Activated CD4-positive, alpha-beta T cell treated with anti-CD3 and anti-CD28 coated beads, Interleukin-2, amount 10 ng/mL, durations not matched to agents 24 days and 14 days (primary cell): ENCODE measurements at regions not wholly inside any gene's neighbourhood (a gene's known extent, or its start where the extent isn't known, plus 50 kb on each side); places are given as distances from the start of the nearest gene placed in this dataset.

Source experiments
- DNase-seq: peaks from one replicate; pipeline ENCODE4 v3.0.0; 2022
- H3K27ac Mint-ChIP-seq: one replicate; pipeline ENCODE4 v1.8.0; 2022; ENCODE audit warnings: mild to moderate bottlenecking, mixed read lengths
- H3K27me3 Mint-ChIP-seq: one replicate; pipeline ENCODE4 v1.8.0; 2022; ENCODE audit warnings: mixed read lengths
- H3K36me3 Mint-ChIP-seq: one replicate; pipeline ENCODE4 v1.8.0; 2022; ENCODE audit warnings: low read depth, mild to moderate bottlenecking, mixed read lengths
- H3K4me1 Mint-ChIP-seq: one replicate; pipeline ENCODE4 v1.8.0; 2021; ENCODE audit warnings: mixed read lengths
- H3K4me3 Mint-ChIP-seq: one replicate; pipeline ENCODE4 v1.8.0; 2022; ENCODE audit warnings: mild to moderate bottlenecking, moderate library complexity, mixed read lengths
- H3K9me3 Mint-ChIP-seq: one replicate; pipeline ENCODE4 v1.8.0; 2021; ENCODE audit warnings: mixed read lengths
- intact Hi-C: fragments of 100-400 bp; cut with micrococcal nuclease; formaldehyde crosslinking; loops from one replicate; pipeline ENCODE4 v1.15.1; 2023

- H3K9me3 Mint-ChIP-seq = peaks cover 5% of the 10 kb centered on the region
- no peaks in the 10 kb centered on the region for H3K4me1 Mint-ChIP-seq
- no peak for DNase-seq
- no peaks in the 10 kb centered on the region for H3K36me3 Mint-ChIP-seq
- intact Hi-C loops = no loop called here
- peaks cover 2% of the 10 kb centered on the region for H3K27me3 Mint-ChIP-seq
- H3K27ac Mint-ChIP-seq = no peak overlapping the region
- no peak overlapping the region for H3K4me3 Mint-ChIP-seq
Observed at GRCh38 chr6:169851641-169852503, 100.5 kb downstream of the ERMARD start.

- no peak for DNase-seq
- no peak overlapping the region for H3K27ac Mint-ChIP-seq
- intact Hi-C loops = no loop called here
Observed at GRCh38 chr6:169850746-169851145, 99.3 kb downstream of the ERMARD start.

GRCh38 chr6:169850154-169850553 lies 98.7 kb downstream of the ERMARD start:
- Mint-ChIP-seq H3K27ac (no peak overlapping the region), H3K4me1 (no peaks in the 10 kb centered on the region), H3K4me3 (no peak overlapping the region), H3K9me3 (peaks cover 5% of the 10 kb centered on the region), H3K36me3 (no peaks in the 10 kb centered on the region), H3K27me3 (peaks cover 2% of the 10 kb centered on the region)
- no peak for DNase-seq
- intact Hi-C loops = no loop called here

More at GRCh38 chr6:169850746-169851145, 99.3 kb downstream of the ERMARD start:
- Mint-ChIP-seq H3K27me3 (peaks cover 2% of the 10 kb centered on the region), H3K36me3 (no peaks in the 10 kb centered on the region), H3K4me3 (no peak overlapping the region), H3K4me1 (no peaks in the 10 kb centered on the region), H3K9me3 (peaks cover 5% of the 10 kb centered on the region)

- Mint-ChIP-seq H3K27me3 (peaks cover 2% of the 10 kb centered on the region), H3K4me3 (no peak overlapping the region)
- intact Hi-C loops = no loop called here
Observed at GRCh38 chr6:169849396-169849795, 98.0 kb downstream of the ERMARD start.

GRCh38 chr6:169848946-169849345 lies 97.5 kb downstream of the ERMARD start:
- H3K9me3 Mint-ChIP-seq = peaks cover 5% of the 10 kb centered on the region
- H3K27me3 Mint-ChIP-seq = peaks cover 2% of the 10 kb centered on the region
- H3K4me3 Mint-ChIP-seq = no peak overlapping the region
- no peak for DNase-seq
- H3K36me3 Mint-ChIP-seq = no peaks in the 10 kb centered on the region
- intact Hi-C loops = no loop called here
- no peak overlapping the region for H3K27ac Mint-ChIP-seq
- H3K4me1 Mint-ChIP-seq = no peaks in the 10 kb centered on the region

More at GRCh38 chr6:169849396-169849795, 98.0 kb downstream of the ERMARD start:
- no peaks in the 10 kb centered on the region for H3K4me1 Mint-ChIP-seq
- peaks cover 5% of the 10 kb centered on the region for H3K9me3 Mint-ChIP-seq
- H3K36me3 Mint-ChIP-seq = no peaks in the 10 kb centered on the region
- no peak overlapping the region for H3K27ac Mint-ChIP-seq
- DNase-seq = no peak

- no peaks in the 10 kb centered on the region for H3K4me1 Mint-ChIP-seq
- no peak for DNase-seq
- intact Hi-C loops = no loop called here
Observed at GRCh38 chr6:169847901-169848311, 96.5 kb downstream of the ERMARD start.

GRCh38 chr6:169847141-169847674 lies 95.8 kb downstream of the ERMARD start:
- Mint-ChIP-seq H3K9me3 (no peaks in the 10 kb centered on the region), H3K27me3 (peaks cover 2% of the 10 kb centered on the region), H3K27ac (no peak overlapping the region), H3K36me3 (no peaks in the 10 kb centered on the region), H3K4me1 (no peaks in the 10 kb centered on the region), H3K4me3 (no peak overlapping the region)
- DNase-seq = no peak
- intact Hi-C loops = no loop called here

More at GRCh38 chr6:169847901-169848311, 96.5 kb downstream of the ERMARD start:
- H3K27ac Mint-ChIP-seq = no peak overlapping the region
- H3K9me3 Mint-ChIP-seq = peaks cover 2% of the 10 kb centered on the region
- H3K36me3 Mint-ChIP-seq = no peaks in the 10 kb centered on the region
- H3K27me3 Mint-ChIP-seq = peaks cover 2% of the 10 kb centered on the region
- H3K4me3 Mint-ChIP-seq = no peak overlapping the region

- Mint-ChIP-seq H3K27me3 (peaks cover 2% of the 10 kb centered on the region), H3K36me3 (no peaks in the 10 kb centered on the region), H3K27ac (no peak overlapping the region), H3K4me1 (no peaks in the 10 kb centered on the region), H3K4me3 (no peak overlapping the region), H3K9me3 (no peaks in the 10 kb centered on the region)
- DNase-seq = no peak
- intact Hi-C loops = no loop called here
Observed at GRCh38 chr6:169846286-169847056, 95.0 kb downstream of the ERMARD start.

- H3K9me3 Mint-ChIP-seq = peaks cover under 1% of the 10 kb centered on the region
- no peaks in the 10 kb centered on the region for H3K4me1 Mint-ChIP-seq
- no peaks in the 10 kb centered on the region for H3K36me3 Mint-ChIP-seq
- no peak for DNase-seq
- H3K4me3 Mint-ChIP-seq = no peak overlapping the region
- no peak overlapping the region for H3K27ac Mint-ChIP-seq
- peaks cover 2% of the 10 kb centered on the region for H3K27me3 Mint-ChIP-seq
- intact Hi-C loops = no loop called here
Observed at GRCh38 chr6:169845426-169846285, 94.2 kb downstream of the ERMARD start.

- Mint-ChIP-seq H3K27me3 (peaks cover 5% of the 10 kb centered on the region), H3K4me1 (peaks cover 3% of the 10 kb centered on the region), H3K4me3 (no peak overlapping the region), H3K27ac (no peak overlapping the region), H3K36me3 (peaks cover 2% of the 10 kb centered on the region), H3K9me3 (peaks cover 4% of the 10 kb centered on the region)
- intact Hi-C loops = no loop called here
- no peak for DNase-seq
Observed at GRCh38 chr6:169844946-169845345, 93.5 kb downstream of the ERMARD start.

- intact Hi-C loops = no loop called here
- Mint-ChIP-seq H3K4me3 (no peak overlapping the region), H3K9me3 (peaks cover 4% of the 10 kb centered on the region), H3K36me3 (peaks cover 2% of the 10 kb centered on the region), H3K27me3 (peaks cover 3% of the 10 kb centered on the region), H3K27ac (no peak overlapping the region), H3K4me1 (peaks cover 3% of the 10 kb centered on the region)
- no peak for DNase-seq
Observed at GRCh38 chr6:169843991-169844390, 92.6 kb downstream of the ERMARD start.

- peaks cover 3% of the 10 kb centered on the region for H3K4me1 Mint-ChIP-seq
- H3K4me3 Mint-ChIP-seq = no peak overlapping the region
- no peak overlapping the region for H3K27ac Mint-ChIP-seq
- DNase-seq = no peak
- H3K36me3 Mint-ChIP-seq = peaks cover 2% of the 10 kb centered on the region
- peaks cover 3% of the 10 kb centered on the region for H3K27me3 Mint-ChIP-seq
- intact Hi-C loops = no loop called here
- H3K9me3 Mint-ChIP-seq = peaks cover 4% of the 10 kb centered on the region
Observed at GRCh38 chr6:169843110-169843509, 91.7 kb downstream of the ERMARD start.

GRCh38 chr6:169841907-169842606 lies 90.6 kb downstream of the ERMARD start:
- Mint-ChIP-seq H3K27ac (no peak overlapping the region), H3K27me3 (peaks cover 3% of the 10 kb centered on the region), H3K36me3 (peaks cover 2% of the 10 kb centered on the region), H3K4me3 (no peak overlapping the region), H3K9me3 (peaks cover 4% of the 10 kb centered on the region), H3K4me1 (peaks cover 3% of the 10 kb centered on the region)
- intact Hi-C loops = no loop called here
- DNase-seq = no peak
